ENCODE measurements at regions not wholly inside any gene's neighbourhood (a gene's known extent, or its start where the extent isn't known, plus 50 kb on each side); places are given as distances from the start of the nearest gene placed in this dataset.

DNA sequence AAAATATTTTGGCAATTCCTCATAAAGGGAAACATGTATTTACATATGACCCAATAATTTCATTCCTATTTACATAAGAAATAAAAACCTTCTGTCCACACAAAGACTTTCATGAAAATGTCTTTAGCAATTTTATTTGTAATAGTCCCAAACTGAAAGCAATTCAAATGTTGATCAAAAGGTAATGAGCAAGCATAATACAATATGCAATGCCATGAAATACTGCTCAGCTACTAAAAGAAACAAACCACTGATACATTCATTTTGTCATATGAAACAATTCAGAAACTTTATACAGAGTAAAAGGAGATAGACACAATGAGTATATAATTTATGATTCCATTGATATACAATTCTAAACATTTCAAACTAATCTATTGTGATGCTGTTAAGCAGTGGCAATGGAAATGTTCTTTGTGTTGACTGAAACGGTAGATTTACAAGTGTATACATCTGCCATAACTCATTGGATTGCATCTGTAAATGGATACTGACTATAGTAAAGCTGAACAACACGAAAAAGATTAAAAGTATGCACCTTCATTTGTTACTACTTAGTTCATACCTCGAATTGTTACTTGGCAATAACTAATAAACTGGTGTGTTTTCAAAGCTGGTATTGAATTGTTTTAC is 335.6 kb downstream of the GASK1B start:
- H3K27ac ChIP-seq, result no peak overlapping the region
- H3K4me1 ChIP-seq, result no peaks in the 10 kb centered on the region
- no peak overlapping the region for H3K4me3 ChIP-seq
- TF ChIP-seq, protein P1, sequence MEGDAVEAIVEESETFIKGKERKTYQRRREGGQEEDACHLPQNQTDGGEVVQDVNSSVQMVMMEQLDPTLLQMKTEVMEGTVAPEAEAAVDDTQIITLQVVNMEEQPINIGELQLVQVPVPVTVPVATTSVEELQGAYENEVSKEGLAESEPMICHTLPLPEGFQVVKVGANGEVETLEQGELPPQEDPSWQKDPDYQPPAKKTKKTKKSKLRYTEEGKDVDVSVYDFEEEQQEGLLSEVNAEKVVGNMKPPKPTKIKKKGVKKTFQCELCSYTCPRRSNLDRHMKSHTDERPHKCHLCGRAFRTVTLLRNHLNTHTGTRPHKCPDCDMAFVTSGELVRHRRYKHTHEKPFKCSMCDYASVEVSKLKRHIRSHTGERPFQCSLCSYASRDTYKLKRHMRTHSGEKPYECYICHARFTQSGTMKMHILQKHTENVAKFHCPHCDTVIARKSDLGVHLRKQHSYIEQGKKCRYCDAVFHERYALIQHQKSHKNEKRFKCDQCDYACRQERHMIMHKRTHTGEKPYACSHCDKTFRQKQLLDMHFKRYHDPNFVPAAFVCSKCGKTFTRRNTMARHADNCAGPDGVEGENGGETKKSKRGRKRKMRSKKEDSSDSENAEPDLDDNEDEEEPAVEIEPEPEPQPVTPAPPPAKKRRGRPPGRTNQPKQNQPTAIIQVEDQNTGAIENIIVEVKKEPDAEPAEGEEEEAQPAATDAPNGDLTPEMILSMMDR (IDR thresholded peaks at IDR 0.05), result no peak
- DNase-seq, result no peak
- no peak for ATAC-seq
- intact Hi-C loops (cut with DNase I), result no loop called here
- H3K36me3 ChIP-seq, result no peaks in the 10 kb centered on the region
- no peaks in the 10 kb centered on the region for H3K27me3 ChIP-seq (ENCODE audit: low read depth)
- H3K9me3 ChIP-seq, result no peaks in the 10 kb centered on the region

- TF ChIP-seq, protein P1 (IDR thresholded peaks at IDR 0.05), result no peak
- H3K27me3 ChIP-seq (ENCODE audit: low read depth), result no peaks in the 10 kb centered on the region
- no peak for ATAC-seq
- intact Hi-C loops (cut with DNase I), result no loop called here
- DNase-seq, result no peak
- no peak overlapping the region for H3K27ac ChIP-seq
- no peak overlapping the region for H3K4me3 ChIP-seq
- no peaks in the 10 kb centered on the region for H3K4me1 ChIP-seq
- H3K9me3 ChIP-seq, result no peaks in the 10 kb centered on the region
- H3K36me3 ChIP-seq, result no peaks in the 10 kb centered on the region
Observed at GRCh38 chr4:157832596-157832995, 340.2 kb downstream of the GASK1B start.

DNA sequence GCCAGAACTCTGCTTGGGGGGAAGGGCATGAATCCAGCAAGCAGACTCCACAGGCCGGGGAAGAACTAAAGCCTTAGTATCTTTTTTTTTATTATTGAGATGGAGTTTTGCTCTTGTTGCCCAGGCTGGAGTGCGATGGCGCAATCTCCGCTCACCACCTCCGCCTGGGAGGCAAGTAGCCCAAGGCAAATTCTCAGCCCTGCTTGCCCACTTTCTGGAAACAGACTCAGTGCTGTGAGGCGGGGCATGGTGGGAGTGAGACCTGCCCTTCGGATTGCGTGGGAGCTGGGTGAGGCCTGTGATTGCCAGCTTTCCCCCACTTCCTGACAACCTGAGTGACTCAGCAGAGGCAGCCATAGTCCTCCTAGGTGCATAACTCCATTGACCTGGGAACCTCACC is 348.8 kb downstream of the GASK1B start:
- no peak overlapping the region for H3K4me3 ChIP-seq
- intact Hi-C loops (cut with DNase I), result no loop called here
- DNase-seq, result no peak
- no peaks in the 10 kb centered on the region for H3K9me3 ChIP-seq
- TF ChIP-seq, protein P1 (IDR thresholded peaks at IDR 0.05), result no peak
- H3K4me1 ChIP-seq, result no peaks in the 10 kb centered on the region
- no peaks in the 10 kb centered on the region for H3K36me3 ChIP-seq
- ATAC-seq, result peak; percentile 72 to 73
- no peaks in the 10 kb centered on the region for H3K27me3 ChIP-seq (ENCODE audit: low read depth)
- no peak overlapping the region for H3K27ac ChIP-seq

DNA sequence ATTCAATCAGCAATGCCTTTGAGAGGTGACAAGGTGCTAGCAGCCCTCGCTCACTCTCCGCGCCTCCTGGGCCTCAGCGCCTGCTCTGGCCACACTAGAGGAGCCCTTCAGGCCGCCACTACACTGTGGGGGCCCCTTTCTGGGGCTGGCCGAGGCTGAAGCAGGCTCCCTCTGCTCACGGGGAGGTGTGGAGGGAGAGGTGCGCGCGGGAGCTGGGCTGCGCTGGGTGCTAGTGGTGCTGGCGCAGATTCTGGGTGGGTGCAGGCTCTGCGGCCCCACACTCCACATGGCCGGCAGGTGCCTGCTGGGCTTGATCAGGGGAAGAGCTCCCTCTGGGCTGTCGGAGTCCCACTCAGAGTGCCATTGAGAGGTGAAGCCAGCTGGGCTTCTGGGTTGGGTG is 351.0 kb downstream of the GASK1B start:
- intact Hi-C loops (cut with DNase I), result no loop called here
- Histone ChIP-seq H3K27me3 (ENCODE audit: low read depth) (no peaks in the 10 kb centered on the region), H3K4me3 (no peak overlapping the region), H3K4me1 (no peaks in the 10 kb centered on the region), H3K27ac (no peak overlapping the region), H3K36me3 (no peaks in the 10 kb centered on the region), H3K9me3 (no peaks in the 10 kb centered on the region)
- ATAC-seq (no peak), DNase-seq (no peak)
- TF ChIP-seq, protein P1 (IDR thresholded peaks at IDR 0.05), result no peak

- no peaks in the 10 kb centered on the region for H3K27me3 ChIP-seq (ENCODE audit: low read depth)
- H3K36me3 ChIP-seq, result no peaks in the 10 kb centered on the region
- DNase-seq (peak; percentile 35), ATAC-seq (peak in 1 of 2 donors; percentile 44)
- H3K27ac ChIP-seq, result no peak overlapping the region
- intact Hi-C loops (cut with DNase I), result no loop called here
- TF ChIP-seq, protein P1 (IDR thresholded peaks at IDR 0.05), result no peak
- H3K4me3 ChIP-seq, result no peak overlapping the region
- H3K4me1 ChIP-seq, result no peaks in the 10 kb centered on the region
- no peaks in the 10 kb centered on the region for H3K9me3 ChIP-seq
Observed at GRCh38 chr4:157819693-157820464, 352.9 kb downstream of the GASK1B start.
